ENCODE measurements at regions not wholly inside any gene's neighbourhood (a gene's known extent, or its start where the extent isn't known, plus 50 kb on each side); places are given as distances from the start of the nearest gene placed in this dataset.

DNA sequence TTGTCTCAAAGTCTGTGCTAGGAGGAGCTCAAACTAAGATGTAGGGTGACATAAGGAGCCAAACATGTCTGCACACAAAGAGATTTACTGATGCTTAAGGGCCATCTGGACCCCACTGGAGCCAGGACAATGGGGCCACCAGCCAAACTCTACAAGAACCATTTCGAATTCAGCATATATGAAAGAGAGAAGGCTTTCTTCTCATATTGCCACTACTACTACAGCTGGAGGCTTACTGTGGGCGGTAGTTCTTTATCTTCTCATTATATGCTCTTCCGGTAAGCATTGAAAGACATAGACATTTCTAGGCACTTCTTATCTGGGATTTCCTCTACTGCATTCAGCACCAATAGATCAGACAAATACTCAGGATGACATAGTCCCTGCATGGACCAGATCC is 404.4 kb upstream of the PROK2 start:
- H3K4me3 ChIP-seq (ENCODE audit: control insufficient read depth, low read depth, low read length) = no peak overlapping the region
- no peak for DNase-seq (ENCODE audit: low read depth)
- TF ChIP-seq, protein P1, sequence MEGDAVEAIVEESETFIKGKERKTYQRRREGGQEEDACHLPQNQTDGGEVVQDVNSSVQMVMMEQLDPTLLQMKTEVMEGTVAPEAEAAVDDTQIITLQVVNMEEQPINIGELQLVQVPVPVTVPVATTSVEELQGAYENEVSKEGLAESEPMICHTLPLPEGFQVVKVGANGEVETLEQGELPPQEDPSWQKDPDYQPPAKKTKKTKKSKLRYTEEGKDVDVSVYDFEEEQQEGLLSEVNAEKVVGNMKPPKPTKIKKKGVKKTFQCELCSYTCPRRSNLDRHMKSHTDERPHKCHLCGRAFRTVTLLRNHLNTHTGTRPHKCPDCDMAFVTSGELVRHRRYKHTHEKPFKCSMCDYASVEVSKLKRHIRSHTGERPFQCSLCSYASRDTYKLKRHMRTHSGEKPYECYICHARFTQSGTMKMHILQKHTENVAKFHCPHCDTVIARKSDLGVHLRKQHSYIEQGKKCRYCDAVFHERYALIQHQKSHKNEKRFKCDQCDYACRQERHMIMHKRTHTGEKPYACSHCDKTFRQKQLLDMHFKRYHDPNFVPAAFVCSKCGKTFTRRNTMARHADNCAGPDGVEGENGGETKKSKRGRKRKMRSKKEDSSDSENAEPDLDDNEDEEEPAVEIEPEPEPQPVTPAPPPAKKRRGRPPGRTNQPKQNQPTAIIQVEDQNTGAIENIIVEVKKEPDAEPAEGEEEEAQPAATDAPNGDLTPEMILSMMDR (IDR thresholded peaks at IDR 0.05; ENCODE audit: control insufficient read depth, insufficient read depth, low read depth, low read length, missing control alignments) = no peak

GRCh38 chr3:72188536-72188935 is 403.6 kb upstream of the PROK2 start:
- no peak for DNase-seq (ENCODE audit: low read depth)
- no peak overlapping the region for H3K4me3 ChIP-seq (ENCODE audit: control insufficient read depth, low read depth, low read length)
- TF ChIP-seq, protein P1 (IDR thresholded peaks at IDR 0.05; ENCODE audit: control insufficient read depth, insufficient read depth, low read depth, low read length, missing control alignments) = no peak

- TF ChIP-seq, protein P1 (IDR thresholded peaks at IDR 0.05; ENCODE audit: control insufficient read depth, insufficient read depth, low read depth, low read length, missing control alignments) = no peak
- DNase-seq (ENCODE audit: low read depth) = no peak
- no peak overlapping the region for H3K4me3 ChIP-seq (ENCODE audit: control insufficient read depth, low read depth, low read length)
These were observed 402.2 kb upstream of the PROK2 start for GRCh38 chr3:72187131-72187530.

DNA sequence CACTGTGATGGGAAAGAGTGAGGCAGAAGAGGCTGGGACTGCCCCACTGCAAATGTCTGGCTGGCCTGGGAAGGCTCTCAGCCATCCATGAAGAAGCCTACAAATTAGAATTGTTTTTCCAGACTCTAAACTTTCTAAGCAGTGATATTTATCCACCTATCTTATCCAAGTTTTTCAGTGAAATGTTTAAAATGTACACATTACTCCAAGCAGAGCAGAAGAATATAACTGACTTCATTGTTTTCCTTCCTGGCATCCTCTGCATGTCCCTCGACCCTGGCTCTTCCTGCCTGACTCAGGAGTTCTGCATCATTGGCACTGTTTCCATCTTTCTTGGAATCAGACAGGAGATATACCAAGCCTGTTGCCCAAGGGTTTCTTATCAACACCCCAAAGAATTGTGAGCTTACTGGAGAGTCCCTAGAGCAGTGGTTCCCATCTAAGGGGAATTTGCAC is 401.5 kb upstream of the PROK2 start:
- DNase-seq (ENCODE audit: low read depth) = no peak
- TF ChIP-seq, protein P1 (IDR thresholded peaks at IDR 0.05; ENCODE audit: control insufficient read depth, insufficient read depth, low read depth, low read length, missing control alignments) = no peak
- H3K4me3 ChIP-seq (ENCODE audit: control insufficient read depth, low read depth, low read length) = no peak overlapping the region

- TF ChIP-seq, protein P1 (IDR thresholded peaks at IDR 0.05; ENCODE audit: control insufficient read depth, insufficient read depth, low read depth, low read length, missing control alignments) = no peak
- H3K4me3 ChIP-seq (ENCODE audit: control insufficient read depth, low read depth, low read length) = no peak overlapping the region
- peak; percentile 50 for DNase-seq (ENCODE audit: low read depth)
These were observed 400.8 kb upstream of the PROK2 start for GRCh38 chr3:72185549-72186399.

- TF ChIP-seq, protein P1 (IDR thresholded peaks at IDR 0.05; ENCODE audit: control insufficient read depth, insufficient read depth, low read depth, low read length, missing control alignments) = no peak
- H3K4me3 ChIP-seq (ENCODE audit: control insufficient read depth, low read depth, low read length) = no peak overlapping the region
- DNase-seq (ENCODE audit: low read depth) = no peak
These were observed 398.5 kb upstream of the PROK2 start for GRCh38 chr3:72183489-72183888.

Data from AG09309 (cell line).